HepG2 (cell line): ENCODE measurements at regions not wholly inside any gene's neighbourhood (a gene's known extent, or its start where the extent isn't known, plus 50 kb on each side); places are given as distances from the start of the nearest gene placed in this dataset.

Experiments used
- MAX ChIP-seq: IDR thresholded peaks from 2 replicates; pipeline ENCODE4 v1.6.1; 2012; ENCODE audit warnings: inconsistent platforms
- PBX2 ChIP-seq: IDR thresholded peaks from 2 replicates; pipeline ENCODE4 v1.6.1; 2016; ENCODE audit warnings: control low read depth

- TF ChIP-seq PBX2 (CRISPR knock-in tag) = no peak
- no peak for TF ChIP-seq MAX
Observed at GRCh38 chr13:105474983-105475610, 1060.4 kb downstream of the EFNB2 start.
